Fibroblast of skin of right quadriceps (primary cell): ENCODE measurements at regions not wholly inside any gene's neighbourhood (a gene's known extent, or its start where the extent isn't known, plus 50 kb on each side); places are given as distances from the start of the nearest gene placed in this dataset.
A peak's percentile ranks its signal among the peaks of the same experiment; 100 is the strongest.
"Not testable (repeated sequence)": the region's sequence is repeated elsewhere in the genome, so short reads cannot be mapped to it uniquely, and the experiment has no call there.

Experiments used
- DNase-seq: peaks from one replicate; pipeline ENCODE4 v3.0.0-alpha.2; 2013

DNA sequence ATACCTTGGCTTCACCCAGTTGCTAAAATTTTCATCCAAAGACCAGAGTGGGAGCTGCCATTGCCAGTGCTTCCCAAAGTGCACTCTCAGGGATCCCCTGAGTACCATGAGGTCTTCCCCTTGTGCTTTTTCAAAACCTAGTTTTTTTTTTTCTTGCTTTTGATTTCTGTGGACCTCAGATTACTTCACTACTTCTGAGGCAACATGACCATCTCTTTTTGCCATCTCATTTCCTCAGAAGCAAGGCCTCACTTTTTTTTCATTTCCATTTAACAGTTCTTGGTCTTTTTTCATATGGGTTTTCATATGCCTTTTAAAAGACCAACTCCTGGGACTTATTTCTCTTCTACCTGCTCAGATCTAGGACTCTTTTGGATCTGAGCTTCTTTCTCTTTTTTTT lies 64.1 kb upstream of the MMS22L start:
- DNase-seq, result no peak

DNA sequence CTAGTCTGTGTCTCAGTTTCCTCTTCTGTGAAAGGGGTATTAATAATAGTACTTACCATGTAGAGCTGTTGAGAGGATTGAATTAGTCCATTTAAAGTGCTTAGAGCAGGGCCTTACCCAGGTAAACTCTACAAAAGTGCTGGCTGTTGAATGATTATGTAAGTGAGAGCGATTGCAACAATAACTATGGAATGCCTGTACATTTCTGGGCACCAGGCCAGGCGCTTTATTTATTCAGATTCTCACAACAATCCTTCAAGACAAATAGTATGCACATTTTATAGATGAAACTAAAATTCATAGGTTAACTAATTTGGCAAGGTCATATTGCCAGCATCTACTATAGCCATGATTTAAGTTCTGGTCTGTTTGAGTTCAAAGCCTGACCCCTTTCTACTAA lies 78.3 kb upstream of the MMS22L start:
- peak; percentile 6 for DNase-seq

DNA sequence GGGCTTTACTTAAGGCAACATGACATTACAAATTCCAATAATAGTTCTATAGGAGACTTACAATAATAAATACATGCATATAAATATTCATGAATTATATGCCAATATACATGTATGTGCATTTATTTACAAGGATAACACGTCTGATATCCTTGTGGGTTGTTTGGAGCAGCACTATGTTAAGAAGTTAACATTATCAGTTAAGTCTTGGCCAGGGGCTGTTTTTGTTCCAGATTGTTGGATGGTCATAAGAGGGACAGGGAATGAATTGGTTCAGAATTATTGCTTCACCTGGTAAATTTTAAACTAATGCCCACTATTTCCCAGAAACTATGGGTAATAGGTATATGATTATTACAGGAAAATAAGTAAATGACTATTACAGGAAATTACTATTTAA lies 81.3 kb upstream of the MMS22L start:
- no peak for DNase-seq

DNA sequence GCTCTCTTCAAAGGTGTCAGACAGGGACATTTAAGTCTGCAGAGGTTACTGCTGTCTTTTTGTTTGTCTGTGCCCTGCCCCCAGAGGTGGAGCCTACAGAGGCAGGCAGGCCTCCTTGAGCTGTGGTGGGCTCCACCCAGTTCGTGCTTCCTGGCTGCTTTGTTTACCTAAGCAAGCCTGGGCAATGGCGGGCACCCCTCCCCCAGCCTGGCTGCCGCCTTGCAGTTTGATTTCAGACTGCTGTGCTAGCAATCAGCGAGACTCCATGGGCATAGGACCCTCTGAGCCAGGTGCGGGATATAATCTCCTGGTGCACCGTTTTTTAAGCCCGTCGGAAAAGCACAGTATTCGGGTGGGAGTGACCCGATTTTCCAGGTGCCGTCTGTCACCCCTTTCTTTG lies 99.1 kb upstream of the MMS22L start:
- not testable (repeated sequence) for DNase-seq

DNA sequence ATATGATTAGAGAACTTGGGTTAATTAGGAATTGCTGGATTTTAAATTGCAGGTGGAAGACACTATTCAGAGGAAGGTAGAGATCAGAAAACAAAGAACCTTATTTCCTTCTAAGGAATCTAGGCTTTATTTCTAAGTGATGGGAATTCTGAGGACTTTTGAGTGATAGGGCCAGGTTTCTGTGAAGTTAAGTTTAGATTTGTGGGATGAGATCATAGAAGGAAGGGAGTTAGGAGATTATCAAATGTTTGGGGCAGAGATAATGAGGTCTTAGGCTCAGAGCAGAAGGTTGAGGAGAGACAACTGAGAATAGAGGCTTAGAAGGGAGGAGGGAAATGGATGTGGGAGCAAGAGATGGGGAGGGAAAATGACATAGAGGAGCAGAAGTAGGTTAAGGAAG lies 109.7 kb upstream of the MMS22L start:
- no peak for DNase-seq

DNA sequence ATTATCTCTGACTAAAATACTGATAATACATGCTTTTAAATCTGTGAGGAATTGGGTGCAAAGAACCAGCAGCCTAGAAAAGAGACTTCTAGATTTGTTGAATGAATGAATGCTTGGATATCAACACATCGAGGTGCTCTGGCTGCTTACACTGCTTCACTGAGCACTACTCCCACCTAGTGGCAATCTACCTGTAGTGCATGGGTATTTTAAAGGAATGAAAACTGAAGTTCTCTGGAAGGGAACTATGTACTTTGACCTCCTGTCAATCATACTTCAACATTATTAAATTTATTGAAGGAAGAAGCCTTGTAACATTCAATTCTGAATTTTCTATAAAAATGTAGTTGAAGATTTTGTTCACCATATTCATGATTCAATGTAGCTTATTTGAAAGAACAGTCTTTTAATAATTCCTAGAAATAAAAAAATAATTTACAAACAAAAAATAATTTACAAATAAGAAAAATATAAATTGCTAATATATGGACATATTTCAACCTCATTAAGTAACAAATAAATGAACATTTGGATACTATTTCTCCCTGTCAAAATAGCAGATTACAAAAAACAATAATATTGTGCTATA lies 111.2 kb upstream of the MMS22L start:
- peak; percentile 47 for DNase-seq

DNA sequence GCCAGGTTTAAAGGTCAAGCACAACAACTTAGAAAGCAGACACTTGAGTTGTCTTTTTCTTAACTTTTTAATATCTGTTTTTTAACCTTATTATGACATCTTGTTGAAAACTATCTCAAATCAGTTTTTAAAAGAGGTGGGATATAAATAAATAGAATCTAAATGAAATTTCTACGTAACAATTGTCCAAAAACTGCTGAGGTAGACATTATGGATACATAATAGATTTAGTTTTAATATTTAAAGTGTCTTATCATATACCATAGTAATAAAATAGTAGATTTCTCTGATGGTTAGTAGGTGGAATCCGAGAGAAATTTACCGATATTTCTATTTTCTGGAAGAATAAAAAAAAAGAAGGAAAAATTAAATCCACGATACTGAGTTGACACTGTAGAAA lies 113.9 kb upstream of the MMS22L start:
- DNase-seq, result no peak

DNA sequence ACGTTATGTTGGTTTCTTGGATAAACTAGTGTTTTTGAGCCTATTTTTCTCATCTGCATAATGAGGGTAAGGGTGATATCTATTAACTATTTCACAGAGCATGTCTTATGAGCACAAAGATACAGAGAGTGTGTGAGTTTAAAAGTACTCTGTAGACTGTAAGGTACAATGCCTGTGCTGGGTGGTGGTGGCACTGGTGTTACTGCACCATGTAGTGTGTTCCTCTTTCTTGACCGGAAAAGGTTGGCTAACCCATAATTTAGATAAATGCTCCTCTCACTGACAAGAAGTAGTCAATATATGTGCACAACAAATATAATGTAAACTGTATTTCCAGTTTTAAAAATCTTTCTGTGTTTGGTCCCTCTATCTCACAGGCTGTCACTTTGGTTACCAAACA lies 116.2 kb upstream of the MMS22L start:
- DNase-seq, result no peak

DNA sequence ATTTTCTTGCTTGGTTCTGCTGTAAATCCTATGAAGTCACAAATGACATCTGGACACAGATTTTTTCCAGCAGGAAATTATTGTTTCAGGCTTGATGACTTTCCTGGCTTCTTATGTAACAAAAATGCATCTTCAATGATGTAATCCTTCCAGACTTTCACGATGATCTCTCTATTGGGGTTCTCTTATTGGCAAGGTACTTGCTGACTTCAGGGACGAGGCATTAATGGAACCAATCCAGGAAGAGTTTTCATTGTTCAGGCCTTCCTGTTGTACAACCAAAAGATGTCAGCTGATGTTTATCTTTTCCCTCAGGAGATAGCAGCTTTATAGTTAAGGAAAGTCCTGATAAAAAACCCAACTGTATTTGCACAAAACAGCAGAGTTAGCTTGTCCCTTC lies 118.5 kb upstream of the MMS22L start:
- DNase-seq, result peak; percentile 18

DNA sequence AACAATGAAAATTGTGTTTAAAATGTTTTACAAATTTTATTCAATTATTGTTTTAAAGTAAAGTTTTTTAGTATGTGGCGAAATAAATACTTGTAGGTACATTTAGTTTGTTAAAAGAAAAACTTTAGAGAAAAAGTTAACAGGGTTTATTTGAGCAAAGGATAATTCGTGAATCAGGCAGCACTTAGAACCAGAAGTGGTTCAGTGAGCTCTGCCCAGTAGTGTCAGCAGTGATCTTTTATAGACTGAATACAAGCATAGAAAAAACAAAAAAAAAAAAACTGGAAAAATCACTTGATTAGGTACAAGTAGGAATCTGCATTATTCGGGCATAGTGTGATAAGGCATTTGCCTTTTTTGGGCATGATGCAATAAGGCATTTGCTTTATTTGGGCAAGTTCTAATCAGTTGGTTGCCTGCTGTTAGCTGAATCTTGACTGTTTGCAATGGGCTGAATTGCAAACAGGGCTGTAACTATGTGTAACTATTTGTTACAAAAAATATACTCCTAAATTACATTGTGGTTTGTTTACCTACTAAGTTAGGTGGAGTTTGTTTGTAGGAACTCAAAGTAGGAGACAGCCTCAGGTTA lies 122.9 kb upstream of the MMS22L start:
- no peak for DNase-seq

DNA sequence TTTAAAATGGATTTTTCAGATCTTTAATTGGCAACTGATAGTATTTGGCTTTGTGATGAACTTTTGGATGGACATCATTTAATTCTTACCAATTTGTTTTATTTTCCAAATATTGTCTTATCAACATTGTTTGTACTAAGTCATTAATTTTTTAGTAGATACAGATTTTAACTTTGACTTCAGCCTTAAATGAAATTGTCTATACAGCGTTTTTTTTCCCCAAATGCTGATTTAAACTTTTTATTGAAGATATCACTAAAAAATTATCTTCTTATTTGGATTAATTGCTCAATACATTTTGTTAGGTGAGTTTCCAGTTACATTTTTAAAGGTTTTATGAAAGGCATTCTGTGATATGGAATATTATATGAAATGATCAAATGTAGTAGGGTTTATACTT lies 123.6 kb upstream of the MMS22L start:
- no peak for DNase-seq

DNA sequence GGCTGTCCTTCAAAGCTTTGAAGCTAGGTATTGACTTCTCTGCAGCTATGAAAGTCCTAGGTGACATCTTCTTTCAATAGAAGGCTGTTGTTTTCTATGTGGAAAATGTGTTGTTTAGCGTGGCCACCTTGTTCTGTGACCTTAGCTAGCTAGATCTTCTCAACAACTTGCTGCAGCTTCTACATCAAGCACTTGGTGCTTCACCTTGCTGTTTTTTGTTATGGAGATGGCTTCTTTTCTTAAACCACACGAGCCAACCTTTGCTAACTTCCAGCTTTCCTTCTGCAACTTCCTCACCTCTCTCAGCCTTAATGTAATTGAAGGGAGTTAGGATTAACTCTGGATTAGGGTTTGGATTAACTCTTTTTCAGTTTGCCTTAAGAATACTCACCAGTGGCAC lies 128.6 kb upstream of the MMS22L start:
- no peak for DNase-seq

DNA sequence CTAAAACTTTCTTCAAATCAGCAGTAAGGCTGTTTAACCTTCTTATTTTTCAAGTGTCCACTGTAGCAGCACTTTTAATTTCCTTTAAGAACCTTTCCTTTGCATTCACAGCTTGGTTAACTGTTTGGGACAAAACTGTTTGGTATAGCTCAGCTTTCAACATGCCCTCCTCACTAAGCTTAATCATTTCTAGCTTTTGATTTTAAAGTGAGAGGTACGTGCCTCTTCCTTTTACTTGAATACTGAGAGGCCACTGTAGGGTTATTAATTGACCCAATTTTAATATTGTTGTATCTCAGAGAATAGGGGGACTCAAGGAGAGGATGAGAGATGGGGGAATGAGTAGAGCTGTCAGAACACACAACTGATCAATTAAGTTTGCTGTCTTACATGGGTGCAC lies 129.5 kb upstream of the MMS22L start:
- DNase-seq, result no peak

DNA sequence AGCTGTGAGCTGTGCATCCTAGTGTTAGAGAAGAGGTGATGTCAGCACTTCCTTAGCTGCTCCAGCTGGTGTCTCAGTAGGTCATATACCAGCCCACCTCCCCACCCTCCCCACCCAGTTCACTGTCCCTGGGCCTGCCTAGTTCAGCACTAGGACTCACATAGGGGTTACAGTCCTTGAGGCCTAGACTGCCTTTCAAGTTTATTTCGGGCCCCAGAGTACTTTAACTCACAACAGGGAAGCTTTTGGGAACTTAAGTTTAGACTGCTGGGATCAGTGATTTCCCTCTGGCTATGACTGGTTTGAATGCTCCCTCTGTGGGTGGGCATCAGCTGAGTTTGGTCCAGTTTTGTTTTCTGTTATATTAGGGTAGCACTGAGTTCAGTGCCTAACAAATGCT lies 139.2 kb upstream of the MMS22L start:
- no peak for DNase-seq

DNA sequence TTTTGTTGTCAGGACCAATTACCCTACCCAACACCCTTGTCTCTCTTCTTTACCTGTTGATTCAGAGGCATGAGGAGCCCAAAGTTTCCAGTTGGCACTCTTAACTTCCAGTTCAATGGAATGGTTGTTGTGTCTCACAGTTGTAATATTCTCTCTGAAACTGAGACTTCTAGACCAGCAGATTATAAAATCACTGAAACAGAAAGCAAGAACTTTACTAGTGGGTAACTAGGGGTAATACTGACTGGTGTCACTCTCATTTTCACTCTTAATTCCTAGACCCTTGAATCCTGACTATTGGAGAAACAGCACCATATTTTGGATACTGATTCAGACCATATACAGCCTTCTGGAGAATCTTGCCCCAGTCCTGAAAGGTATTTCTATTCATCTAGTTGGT lies 140.2 kb upstream of the MMS22L start:
- no peak for DNase-seq

DNA sequence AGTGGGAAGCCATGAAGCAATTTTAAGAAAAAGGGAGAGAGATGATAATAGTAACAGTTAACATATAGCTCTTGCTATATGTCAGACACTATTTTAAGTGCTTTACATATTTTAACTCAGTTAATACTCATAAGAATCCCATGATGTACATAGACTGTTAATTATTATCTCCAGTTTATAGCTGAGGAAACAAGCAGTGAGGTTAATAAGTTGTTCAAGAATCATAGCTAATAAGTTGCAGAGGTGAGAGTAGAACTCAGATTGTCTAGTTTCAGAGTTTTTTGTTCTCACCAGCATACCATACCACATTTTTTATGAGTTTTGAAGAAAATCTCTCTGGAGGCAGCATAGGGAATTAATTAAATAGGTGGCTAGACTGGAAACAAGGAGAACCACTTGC lies 144.6 kb upstream of the MMS22L start:
- no peak for DNase-seq

DNA sequence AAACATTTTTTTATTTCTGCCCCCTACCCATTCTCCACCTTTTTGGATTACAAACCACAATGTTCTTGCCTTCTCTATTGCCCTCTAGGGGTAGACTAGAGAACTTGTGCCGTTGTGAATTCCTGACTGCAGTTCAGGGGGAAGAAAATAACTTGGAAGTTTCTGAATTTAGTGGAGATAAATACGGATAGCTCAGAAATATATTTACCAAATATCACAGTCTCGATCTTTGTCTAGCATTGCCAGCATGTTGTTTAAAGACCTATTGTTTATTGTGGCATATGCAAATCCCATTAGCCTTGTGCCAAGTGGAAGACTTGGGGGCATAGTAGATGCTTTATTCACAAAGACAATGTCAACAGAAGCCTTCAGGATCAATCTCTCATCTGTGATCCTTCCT lies 154.1 kb upstream of the MMS22L start:
- DNase-seq, result peak; percentile 18

DNA sequence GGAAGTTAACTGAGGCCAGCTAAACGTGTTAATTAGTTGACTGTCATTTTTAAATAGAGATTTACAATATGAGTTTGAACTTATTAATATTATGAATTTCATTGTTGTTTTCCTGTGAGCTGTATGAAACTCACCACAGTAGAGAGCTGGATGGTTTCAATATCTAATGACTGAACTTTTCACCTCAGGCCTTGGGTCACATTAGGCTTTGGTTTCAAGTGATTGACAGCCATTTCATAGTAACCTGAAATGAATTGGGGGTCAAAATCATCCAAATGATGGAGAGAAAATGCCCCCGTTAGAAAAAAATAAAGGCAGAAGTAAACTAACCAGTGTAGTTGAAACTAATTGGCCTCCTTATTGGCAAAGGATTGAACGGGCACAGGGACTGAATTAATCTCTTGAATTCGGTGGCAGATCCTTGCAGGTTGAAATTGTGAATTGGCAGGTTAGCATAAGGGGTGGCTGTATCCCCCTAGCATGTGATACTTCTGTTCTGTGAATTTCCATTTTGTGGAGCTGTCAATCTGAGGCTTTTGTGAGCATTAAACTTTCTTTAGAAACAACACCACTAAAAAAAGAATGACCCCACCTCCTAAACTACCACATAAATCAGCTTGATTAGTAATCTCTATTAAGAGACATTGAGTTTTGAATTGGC lies 155.1 kb upstream of the MMS22L start:
- DNase-seq, result no peak

DNA sequence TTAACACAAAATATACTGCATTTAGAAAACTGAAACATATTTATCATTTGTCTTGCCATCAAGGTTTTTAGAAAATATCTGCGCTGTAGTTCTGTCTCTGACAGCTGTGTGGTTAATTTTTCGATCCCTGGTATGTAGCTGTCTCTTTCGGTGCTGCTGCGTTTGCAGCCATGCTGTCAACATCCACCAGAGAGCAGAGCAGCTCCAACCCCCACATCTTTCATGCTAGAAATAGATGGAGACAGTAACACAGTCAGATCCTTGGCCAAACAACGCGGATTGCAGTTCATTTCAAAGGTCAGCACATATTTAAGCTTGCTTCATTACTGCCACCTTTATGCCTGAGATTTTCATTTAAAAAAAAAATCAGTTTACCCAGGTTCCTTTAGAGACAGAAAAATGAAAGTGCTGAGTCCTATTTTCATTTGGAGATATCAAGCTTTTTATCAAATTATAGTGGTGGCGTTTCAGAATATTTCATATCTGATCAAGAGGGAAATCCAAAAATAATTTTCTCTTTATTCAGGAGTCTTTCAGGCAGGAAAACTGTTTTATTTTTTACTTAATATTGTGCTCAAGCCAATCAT lies 157.7 kb upstream of the MMS22L start:
- DNase-seq, result peak; percentile 34

DNA sequence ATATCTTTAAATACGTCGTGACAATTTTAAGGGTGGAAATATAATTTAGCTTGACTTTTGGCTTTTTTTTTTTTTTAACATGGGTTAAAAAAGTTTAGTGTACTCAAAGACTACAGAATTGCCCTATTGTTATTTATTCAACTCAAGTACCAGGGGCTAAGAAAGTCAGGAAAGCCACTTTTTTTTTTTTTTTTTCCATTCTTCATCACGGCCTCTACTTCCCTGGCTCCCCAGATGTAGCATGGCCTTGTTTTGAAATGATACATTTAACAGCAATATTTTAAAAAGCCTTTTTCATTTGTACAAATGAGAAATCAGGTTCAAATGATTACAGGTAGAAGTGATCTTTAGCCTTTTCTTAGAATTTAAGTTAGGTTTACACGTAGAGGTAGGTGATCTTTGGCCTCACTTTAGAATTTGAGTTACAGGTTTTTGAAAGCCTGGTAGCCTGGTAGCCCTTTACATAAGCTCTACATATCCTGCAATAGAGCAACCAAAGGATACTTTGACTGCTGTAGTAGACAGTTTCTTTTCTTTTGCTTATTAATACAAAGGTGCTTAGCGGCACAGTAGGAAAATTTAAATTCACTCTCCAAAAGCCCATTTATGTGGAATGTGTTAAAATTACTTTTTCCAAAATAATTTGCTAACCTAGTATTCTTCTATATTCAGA lies 160.5 kb upstream of the MMS22L start:
- no peak for DNase-seq

DNA sequence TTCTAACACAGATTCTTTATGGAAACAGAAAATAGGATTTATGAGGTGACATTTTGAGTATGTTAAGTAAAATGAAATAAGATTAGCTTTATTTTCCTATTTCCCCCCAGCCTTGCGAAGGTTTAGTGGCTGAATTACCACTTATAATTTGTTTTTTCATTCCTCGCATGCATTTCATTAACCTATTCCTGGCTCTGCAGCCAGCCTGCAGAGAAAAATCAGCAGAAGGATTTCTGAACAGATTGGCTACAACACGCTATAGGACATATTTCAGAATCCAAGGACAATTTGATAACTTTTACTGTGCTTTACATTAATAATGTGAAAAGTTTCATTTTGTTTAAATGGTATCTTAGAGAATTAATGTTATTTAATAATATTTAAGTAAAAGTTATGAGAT lies 162.4 kb upstream of the MMS22L start:
- no peak for DNase-seq

DNA sequence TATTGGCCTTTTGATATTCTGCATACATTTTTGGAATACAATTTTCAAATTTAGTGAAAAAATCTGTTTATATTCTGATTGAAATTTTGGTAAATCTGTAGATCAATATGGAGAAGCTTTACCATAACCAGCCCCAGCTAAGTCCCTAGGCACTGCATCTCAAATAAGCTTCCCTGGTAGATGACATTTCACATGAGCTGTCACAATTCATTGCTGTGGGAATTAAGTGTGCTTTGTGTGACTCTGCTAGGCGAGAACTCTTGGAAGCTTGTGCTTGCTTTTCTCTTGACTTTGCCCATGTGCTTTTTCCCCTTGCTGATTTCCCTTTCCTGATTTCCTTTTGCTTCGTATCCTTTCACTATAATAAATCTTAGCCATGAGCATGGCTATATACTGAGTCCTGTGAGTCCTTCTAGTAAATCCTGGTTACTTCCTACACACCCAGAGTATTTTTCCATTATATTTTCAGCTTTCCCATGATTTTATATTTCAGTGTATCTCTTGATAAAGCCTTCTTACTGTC lies 166.5 kb upstream of the MMS22L start:
- no peak for DNase-seq

DNA sequence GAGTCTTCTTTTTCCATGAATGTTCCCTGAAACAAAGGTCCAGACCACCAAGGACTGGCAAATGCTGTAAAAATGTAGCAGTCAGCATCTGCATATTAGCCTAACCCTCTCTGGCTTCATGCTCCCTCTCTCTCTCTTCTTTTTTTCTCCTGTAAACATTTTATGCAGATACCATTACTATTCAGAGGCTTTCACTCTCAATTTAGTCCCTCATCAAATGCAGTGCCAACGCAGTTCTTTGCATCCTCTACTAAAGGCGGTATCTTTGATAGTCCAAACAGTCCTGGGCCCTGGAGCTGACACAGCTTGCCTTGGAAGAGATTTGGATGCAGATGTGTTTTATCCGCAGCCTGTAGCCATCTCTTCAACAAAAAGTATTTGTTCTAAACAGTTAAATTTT lies 167.1 kb upstream of the MMS22L start:
- DNase-seq, result no peak

DNA sequence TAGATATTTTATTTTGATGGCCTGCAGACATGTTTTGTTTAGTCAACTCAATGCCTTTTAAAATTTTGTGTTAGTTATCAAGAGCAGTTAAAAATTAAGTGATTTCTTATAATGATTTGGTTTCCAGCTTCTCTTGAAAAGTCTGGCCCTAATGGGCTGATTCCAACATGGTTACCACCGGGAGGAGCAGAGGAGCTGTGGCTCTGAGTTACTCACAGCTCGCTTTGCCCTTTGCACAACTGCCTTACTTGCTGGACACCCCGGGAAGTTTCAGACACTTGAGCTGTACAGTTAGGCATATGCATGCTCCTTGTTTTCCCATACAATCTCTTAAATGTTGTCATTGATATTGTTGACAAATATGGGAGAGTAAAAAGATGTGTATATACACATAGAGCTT lies 173.1 kb upstream of the MMS22L start:
- no peak for DNase-seq
